OCI-LY1 (cell line): ENCODE measurements at regions not wholly inside any gene's neighbourhood (a gene's known extent, or its start where the extent isn't known, plus 50 kb on each side); places are given as distances from the start of the nearest gene placed in this dataset.

ENCODE experiments used
- H2AFZ ChIP-seq: fragments of 200-600 bp; sonication (generic), shearing (Covaris generic); 2 replicates; pipeline ENCODE4 v1.6.0; 2014; ENCODE audit warnings: antibody characterized with exemption, mild to moderate bottlenecking, low read length
- H3F3A ChIP-seq: fragments of 200-600 bp; sonication (generic), shearing (Covaris generic); 2 replicates; pipeline ENCODE4 v1.6.0; 2014; ENCODE audit warnings: mild to moderate bottlenecking, antibody characterized with exemption, low read length, moderate library complexity; ENCODE audit not compliant: insufficient read depth
- H3K27ac ChIP-seq: fragments of 200-600 bp; sonication (generic); 2 replicates; pipeline ENCODE4 v1.5.1; 2014; ENCODE audit warnings: low read length, mixed run types, mild to moderate bottlenecking, low read depth; ENCODE audit not compliant: poor library complexity, severe bottlenecking
- H3K27me3 ChIP-seq: fragments of 200-600 bp; sonication (generic); 2 replicates; pipeline ENCODE4 v1.6.0; 2014; ENCODE audit warnings: antibody characterized with exemption, mild to moderate bottlenecking, low read length, moderate library complexity; ENCODE audit not compliant: insufficient read depth
- H3K36me3 ChIP-seq: fragments of 200-600 bp; sonication (generic); 2 replicates; pipeline ENCODE4 v1.6.1; 2014; ENCODE audit warnings: mild to moderate bottlenecking, antibody characterized with exemption, low read length, moderate library complexity, mixed read lengths; ENCODE audit not compliant: insufficient read depth
- H3K4me1 ChIP-seq: fragments of 200-600 bp; sonication (generic); 2 replicates; pipeline ENCODE4 v1.5.1; 2014; ENCODE audit warnings: mild to moderate bottlenecking, low read length, moderate library complexity; ENCODE audit not compliant: insufficient read depth, severe bottlenecking
- H3K4me2 ChIP-seq: fragments of 200-600 bp; sonication (generic), shearing (Covaris generic); 2 replicates; pipeline ENCODE4 v1.6.1; 2014; ENCODE audit warnings: low read length
- H3K4me3 ChIP-seq: fragments of 200-600 bp; sonication (generic); 2 replicates; pipeline ENCODE4 v1.5.1; 2014; ENCODE audit warnings: low read length, low read depth, mild to moderate bottlenecking, mixed read lengths; ENCODE audit not compliant: poor library complexity, severe bottlenecking
- H3K79me2 ChIP-seq: fragments of 200-600 bp; shearing (Covaris generic); 2 replicates; pipeline ENCODE4 v1.6.1; 2016; ENCODE audit warnings: mixed run types, low read length, mixed read lengths; ENCODE audit not compliant: insufficient read depth
- H3K9ac ChIP-seq: fragments of 200-600 bp; sonication (generic), shearing (Covaris generic); 2 replicates; pipeline ENCODE4 v1.6.1; 2014; ENCODE audit warnings: mild to moderate bottlenecking, low read length, mixed read lengths
- H3K9me2 ChIP-seq: fragments of 200-600 bp; sonication (generic), shearing (Covaris generic); 2 replicates; pipeline ENCODE4 v1.6.1; 2014; ENCODE audit warnings: low read depth, mild to moderate bottlenecking, low read length, mixed read lengths
- H3K9me3 ChIP-seq: fragments of 200-600 bp; shearing (Covaris generic); 2 replicates; pipeline ENCODE4 v1.6.1; 2014; ENCODE audit warnings: low read length, mixed read lengths
- H4K20me1 ChIP-seq: fragments of 200-600 bp; sonication (generic), shearing (Covaris generic); 2 replicates; pipeline ENCODE4 v1.6.0; 2016; ENCODE audit warnings: mild to moderate bottlenecking, low read length; ENCODE audit not compliant: insufficient read depth
- EZH2 ChIP-seq: fragments of 200-600 bp; sonication (generic), shearing (Covaris generic); IDR thresholded peaks from 2 replicates; pipeline ENCODE4 v1.8.0; 2017; ENCODE audit warnings: borderline replicate concordance, mixed run types, mild to moderate bottlenecking, antibody characterized with exemption, low read length, moderate library complexity, mixed read lengths
- TF ChIP-seq, protein P1 (sequence below): fragments of 200-600 bp; sonication (generic), shearing (Covaris generic); IDR thresholded peaks from 2 replicates; pipeline ENCODE4 v1.5.1; 2017; ENCODE audit warnings: mild to moderate bottlenecking, antibody characterized with exemption, low read length, moderate library complexity, mixed read lengths

DNA sequence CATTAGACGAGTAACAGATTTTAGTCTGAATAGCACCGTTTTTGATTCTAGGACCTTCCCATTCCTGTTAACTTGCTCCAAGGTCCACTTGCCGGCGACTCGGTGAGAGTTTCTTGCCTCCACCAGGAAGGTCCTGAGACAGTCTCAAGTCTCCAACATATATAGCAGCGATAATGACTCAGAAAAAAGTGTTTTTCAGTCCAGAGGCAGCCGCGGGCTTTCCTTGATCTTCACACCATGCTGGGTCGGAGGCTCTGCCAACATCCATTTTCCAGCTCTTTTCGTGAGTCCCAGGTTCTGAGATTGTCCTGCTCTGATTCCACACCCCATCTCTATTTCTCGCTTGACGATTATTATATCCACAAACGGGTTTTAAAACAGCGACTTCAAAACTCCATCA is 170.5 kb downstream of the GPX5 start:
- no peaks in the 10 kb centered on the region for H3K9me3 ChIP-seq
- H3K9me2 ChIP-seq: no peaks in the 10 kb centered on the region
- no peaks in the 10 kb centered on the region for H3F3A ChIP-seq
- H3K79me2 ChIP-seq: no peaks in the 10 kb centered on the region
- TF ChIP-seq EZH2: no peak
- TF ChIP-seq, protein P1, sequence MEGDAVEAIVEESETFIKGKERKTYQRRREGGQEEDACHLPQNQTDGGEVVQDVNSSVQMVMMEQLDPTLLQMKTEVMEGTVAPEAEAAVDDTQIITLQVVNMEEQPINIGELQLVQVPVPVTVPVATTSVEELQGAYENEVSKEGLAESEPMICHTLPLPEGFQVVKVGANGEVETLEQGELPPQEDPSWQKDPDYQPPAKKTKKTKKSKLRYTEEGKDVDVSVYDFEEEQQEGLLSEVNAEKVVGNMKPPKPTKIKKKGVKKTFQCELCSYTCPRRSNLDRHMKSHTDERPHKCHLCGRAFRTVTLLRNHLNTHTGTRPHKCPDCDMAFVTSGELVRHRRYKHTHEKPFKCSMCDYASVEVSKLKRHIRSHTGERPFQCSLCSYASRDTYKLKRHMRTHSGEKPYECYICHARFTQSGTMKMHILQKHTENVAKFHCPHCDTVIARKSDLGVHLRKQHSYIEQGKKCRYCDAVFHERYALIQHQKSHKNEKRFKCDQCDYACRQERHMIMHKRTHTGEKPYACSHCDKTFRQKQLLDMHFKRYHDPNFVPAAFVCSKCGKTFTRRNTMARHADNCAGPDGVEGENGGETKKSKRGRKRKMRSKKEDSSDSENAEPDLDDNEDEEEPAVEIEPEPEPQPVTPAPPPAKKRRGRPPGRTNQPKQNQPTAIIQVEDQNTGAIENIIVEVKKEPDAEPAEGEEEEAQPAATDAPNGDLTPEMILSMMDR: no peak
- H3K36me3 ChIP-seq: no peaks in the 10 kb centered on the region
- no peak overlapping the region for H3K27ac ChIP-seq
- H4K20me1 ChIP-seq: no peaks in the 10 kb centered on the region
- H3K27me3 ChIP-seq: no peaks in the 10 kb centered on the region; the same call in 1 of the 2 replicates
- no peak overlapping the region for H3K9ac ChIP-seq
- H3K4me1 ChIP-seq: no peaks in the 10 kb centered on the region
- H3K4me2 ChIP-seq: no peak overlapping the region
- no peak overlapping the region for H2AFZ ChIP-seq
- no peak overlapping the region for H3K4me3 ChIP-seq

DNA sequence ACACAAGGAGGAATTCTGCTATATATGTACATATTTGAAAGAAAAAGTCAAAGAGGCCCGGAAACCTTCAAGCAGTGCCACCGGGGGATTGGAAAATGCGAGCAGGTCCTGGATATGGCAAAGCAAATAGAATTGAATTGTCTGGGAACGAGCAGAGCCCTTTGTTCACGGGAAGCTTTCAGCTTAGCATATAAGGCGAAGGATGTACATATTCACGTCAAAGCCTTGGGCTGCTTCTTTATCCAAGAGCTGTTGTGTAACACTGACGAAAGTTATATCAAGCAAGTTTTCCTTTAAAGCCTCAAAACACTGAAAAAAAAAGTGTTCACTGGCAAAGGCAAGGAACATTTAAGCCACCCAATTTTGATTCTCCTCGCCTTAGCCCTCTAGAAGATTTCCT is 171.0 kb downstream of the GPX5 start:
- Histone ChIP-seq H4K20me1 (no peaks in the 10 kb centered on the region), H3K27me3 (no peaks in the 10 kb centered on the region; the same call in 1 of the 2 replicates), H3K36me3 (no peaks in the 10 kb centered on the region), H3K9me3 (no peaks in the 10 kb centered on the region), H2AFZ (no peak overlapping the region), H3F3A (no peaks in the 10 kb centered on the region), H3K9me2 (no peaks in the 10 kb centered on the region), H3K4me1 (no peaks in the 10 kb centered on the region), H3K9ac (no peak overlapping the region), H3K79me2 (no peaks in the 10 kb centered on the region), H3K4me2 (no peak overlapping the region), H3K27ac (no peak overlapping the region), H3K4me3 (no peak overlapping the region)
- no peak for TF ChIP-seq EZH2
- TF ChIP-seq, protein P1: no peak

DNA sequence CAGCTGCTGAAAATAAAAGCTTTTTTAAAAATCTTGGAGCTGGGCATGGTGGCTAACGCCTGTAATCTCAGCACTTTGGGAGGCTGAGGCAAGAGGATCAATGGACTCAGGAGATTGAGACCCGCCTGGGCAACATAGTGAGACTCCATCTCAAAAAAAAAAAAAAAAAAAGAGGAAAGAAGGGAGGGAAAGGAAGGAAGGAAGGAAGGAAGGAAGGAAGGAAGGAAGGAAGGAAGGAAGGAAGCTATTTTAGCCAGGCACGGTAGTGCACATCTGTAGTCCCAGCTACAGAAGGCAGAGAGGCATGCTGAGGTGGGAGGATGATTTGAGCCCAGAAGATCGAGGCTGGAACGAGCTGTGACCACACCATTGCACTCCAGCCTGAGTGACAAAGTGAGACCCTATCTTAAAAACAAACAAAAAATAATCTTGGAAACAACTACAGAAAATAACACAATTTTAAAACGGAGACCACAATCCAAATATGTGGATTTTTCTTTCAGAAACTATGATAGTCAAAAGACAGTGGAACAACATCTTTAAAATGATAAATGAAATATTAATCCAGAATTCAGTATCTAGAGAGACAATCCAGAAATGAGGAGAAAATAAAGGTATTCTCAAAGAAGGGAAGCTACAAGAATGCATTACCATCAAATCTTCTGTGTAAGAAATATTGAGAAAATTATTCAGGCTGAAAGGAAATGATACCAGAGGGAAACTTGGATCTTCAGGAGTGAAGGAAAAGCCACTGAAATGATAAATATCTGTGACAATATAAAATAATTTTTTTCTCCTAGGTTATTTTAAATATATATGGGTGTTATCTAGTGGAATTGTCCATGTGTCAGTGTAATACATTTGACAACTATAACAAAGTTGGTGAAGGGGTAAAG is 182.0 kb downstream of the GPX5 start:
- Histone ChIP-seq H3K9ac (no peak overlapping the region), H3F3A (no peaks in the 10 kb centered on the region), H3K4me1 (no peaks in the 10 kb centered on the region), H2AFZ (no peak overlapping the region), H3K27ac (no peak overlapping the region), H3K79me2 (no peaks in the 10 kb centered on the region), H3K4me3 (no peak overlapping the region), H3K9me3 (peaks cover 4% of the 10 kb centered on the region; the same call in 1 of the 2 replicates), H3K9me2 (no peaks in the 10 kb centered on the region), H3K4me2 (no peak overlapping the region), H3K27me3 (no peaks in the 10 kb centered on the region; the same call in 1 of the 2 replicates), H4K20me1 (no peaks in the 10 kb centered on the region), H3K36me3 (no peaks in the 10 kb centered on the region)
- no peak for TF ChIP-seq EZH2
- TF ChIP-seq, protein P1: no peak
